Thyroid gland (tissue), 4 donors: ENCODE measurements at regions not wholly inside any gene's neighbourhood (a gene's known extent, or its start where the extent isn't known, plus 50 kb on each side); places are given as distances from the start of the nearest gene placed in this dataset.
A peak's percentile ranks its signal among the peaks of the same experiment; 100 is the strongest.

ENCODE experiments used
- DNase-seq, 2 donors: peaks; one replicate each; pipeline ENCODE4 v3.0.0-alpha.2; 2019
- H3K27ac ChIP-seq, 3 donors: fragments of 200-600 bp; sonication (generic); 1 replicate in 2 of 3; 2 replicates in 1 of 3; pipeline ENCODE4 v1.5.1; 2016 to 2019; ENCODE audit warnings: mild to moderate bottlenecking in 1 of 3, moderate library complexity in 1 of 3
- H3K27me3 ChIP-seq: fragments of 200-600 bp; sonication (generic); one replicate; pipeline ENCODE4 v1.5.1; 2019
- H3K36me3 ChIP-seq, 2 donors: fragments of 200-600 bp; sonication (generic); one replicate each; pipeline ENCODE4 v1.5.1; 2016 to 2019
- H3K4me1 ChIP-seq, 2 donors: fragments of 200-600 bp; sonication (generic); one replicate each; pipeline ENCODE4 v1.5.1; 2017 to 2019
- H3K4me3 ChIP-seq, 3 donors: fragments of 200-600 bp; sonication (generic); replicated peaks in 1 of 3; 1 replicate in 2 of 3; 2 replicates in 1 of 3; pipeline ENCODE4 v1.5.1; 2016; ENCODE audit warnings: mild to moderate bottlenecking in 1 of 3
- H3K9me3 ChIP-seq: fragments of 200-600 bp; sonication (generic); one replicate; pipeline ENCODE4 v1.5.1; 2017
- CTCF ChIP-seq, 6 experiments: fragments of 200-600 bp in 3 of 6; fragments of 450-650 bp in 3 of 6; sonication (generic) in 3 of 6; IDR thresholded peaks; one replicate each; pipeline ENCODE4 v1.5.1; 2016 to 2019; ENCODE audit warnings: antibody characterized with exemption in 6 of 6, mild to moderate bottlenecking in 2 of 6, inconsistent platforms in 1 of 6, moderate library complexity in 1 of 6
- POLR2A ChIP-seq, 2 donors: fragments of 450-650 bp; IDR thresholded peaks; one replicate each; pipeline ENCODE4 v1.6.1; 2017; ENCODE audit warnings: antibody characterized with exemption in 2 of 2, mild to moderate bottlenecking in 2 of 2, moderate library complexity in 1 of 2
- WGBS, 2 donors: methylation state at CpG; one replicate each; pipeline ENCODE4 v1.1.5; 2017; 5-methylcytosine and 5-hydroxymethylcytosine counted together
- intact Hi-C: fragments of 100-400 bp; cut with DNase I; formaldehyde crosslinking; loops from one replicate; pipeline ENCODE4 v1.15.1; 2023

DNA sequence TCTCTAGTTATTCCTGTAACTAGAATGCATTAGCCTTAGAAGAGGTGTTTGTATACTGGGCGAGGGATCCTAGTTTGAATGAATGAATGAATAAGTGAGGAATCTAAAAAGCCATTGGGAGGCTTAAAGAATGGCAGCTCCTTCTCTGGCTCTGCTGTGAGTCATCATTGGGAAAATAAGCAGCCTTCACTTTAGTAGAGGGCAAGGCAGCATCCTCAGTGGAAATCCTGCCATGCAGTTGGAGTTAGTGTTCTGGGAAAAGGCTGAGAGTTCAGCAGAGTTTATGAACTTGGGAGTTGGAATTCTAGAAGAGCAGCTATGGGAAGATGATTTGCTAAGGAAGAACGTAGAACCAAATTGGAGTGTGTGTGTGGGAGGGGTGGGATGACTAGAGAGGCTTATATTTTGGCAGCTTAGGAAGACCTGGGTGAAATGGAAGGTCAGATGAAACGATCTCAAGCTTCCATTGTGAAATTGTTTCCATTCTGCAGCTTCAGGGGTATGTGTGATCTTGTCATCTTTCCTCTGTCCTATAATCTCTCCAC, 120.8 kb downstream of the PTCSC3 start:
- H3K4me3 ChIP-seq = no peak overlapping the region
- WGBS, 2 donors = 83 to 87% methylated on average over 3 of the region's 3 CpGs

DNA sequence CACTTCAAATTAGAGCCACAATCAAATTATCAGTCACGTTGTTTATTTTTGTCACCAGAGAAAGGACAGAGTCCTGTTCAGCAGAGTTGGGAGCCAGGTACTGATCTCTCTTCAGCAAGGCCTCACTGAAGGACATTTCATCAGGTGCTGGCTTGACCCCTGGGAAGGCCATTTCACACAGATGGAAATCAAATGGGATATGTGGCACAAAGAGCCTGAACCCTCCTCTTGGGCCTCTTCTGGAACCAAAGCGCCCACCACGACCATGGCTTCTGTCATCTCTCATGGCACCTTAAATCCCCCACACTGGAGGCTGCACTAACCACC, 121.5 kb downstream of the PTCSC3 start:
- 90 to 93% methylated on average over 3 of the region's 3 CpGs for WGBS, 2 donors
- Histone ChIP-seq H3K4me3 (no peak overlapping the region), H3K9me3 (no peaks in the 10 kb centered on the region), H3K4me1 (peaks cover 13 to 38% of the 10 kb centered on the region in 2 donors), H3K27me3 (no peaks in the 10 kb centered on the region), H3K36me3 (no peaks in the 10 kb centered on the region), H3K27ac (no peak overlapping the region)
- intact Hi-C loops = no loop called here
- DNase-seq = no peak
- TF ChIP-seq POLR2A (IDR thresholded peaks at IDR 0.05) (no peak), CTCF (IDR thresholded peaks at IDR 0.05) (no peak)

More for the DNA sequence above, 120.8 kb downstream of the PTCSC3 start:
- Histone ChIP-seq H3K9me3 (no peaks in the 10 kb centered on the region), H3K27me3 (no peaks in the 10 kb centered on the region), H3K36me3 (no peaks in the 10 kb centered on the region), H3K27ac (peak overlapping the region in 2 of 3 donors; percentile 96 to 97), H3K4me1 (peaks cover 13 to 38% of the 10 kb centered on the region in 2 donors)
- DNase-seq = no peak
- TF ChIP-seq POLR2A (IDR thresholded peaks at IDR 0.05) = no peak
- no peak for TF ChIP-seq CTCF (IDR thresholded peaks at IDR 0.05)
- intact Hi-C loops = no loop called here

DNA sequence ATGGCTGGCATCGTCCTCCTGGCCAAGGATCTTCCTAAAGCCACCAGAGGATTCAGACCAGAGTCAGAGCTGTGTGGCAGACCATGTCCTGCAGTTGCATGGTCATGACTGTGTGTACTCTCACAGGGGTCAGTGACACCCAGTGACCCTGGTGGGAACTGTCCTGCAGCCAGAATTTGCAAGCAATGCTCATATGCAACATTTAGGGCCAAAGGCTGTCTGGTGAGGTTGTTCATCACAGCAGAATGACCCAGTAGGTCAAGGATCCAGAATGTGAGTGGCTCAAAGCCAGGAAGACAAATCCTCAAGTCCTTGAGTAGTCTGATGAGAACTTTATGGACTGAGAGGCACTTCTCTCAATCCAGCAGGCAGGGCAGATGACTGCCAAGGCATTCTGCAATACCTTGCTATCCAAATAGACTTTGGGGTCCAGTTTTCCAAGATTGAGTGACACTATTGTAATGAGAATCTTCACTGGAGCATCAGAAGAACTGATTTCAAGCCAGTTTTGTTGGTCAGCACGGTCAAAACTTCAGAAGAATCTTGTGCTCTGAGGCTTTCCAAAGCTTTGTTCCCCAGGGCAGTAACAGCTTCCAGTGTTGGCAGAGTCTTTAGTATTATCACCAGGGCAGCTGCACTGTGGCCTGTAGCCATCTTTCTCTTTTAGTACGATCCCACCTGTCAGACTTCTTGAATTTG, 122.0 kb downstream of the PTCSC3 start:
- TF ChIP-seq POLR2A (IDR thresholded peaks at IDR 0.05) = no peak
- TF ChIP-seq CTCF (IDR thresholded peaks at IDR 0.05) = no peak
- Histone ChIP-seq H3K36me3 (no peaks in the 10 kb centered on the region), H3K4me1 (peaks cover 13 to 38% of the 10 kb centered on the region in 2 donors), H3K27ac (no peak overlapping the region), H3K9me3 (no peaks in the 10 kb centered on the region), H3K27me3 (no peaks in the 10 kb centered on the region), H3K4me3 (no peak overlapping the region)
- peak; percentile 38 to 50 for DNase-seq
- intact Hi-C loops = no loop called here
- WGBS, 2 donors = 39 to 69% methylated on average over 3 of the region's 3 CpGs

DNA sequence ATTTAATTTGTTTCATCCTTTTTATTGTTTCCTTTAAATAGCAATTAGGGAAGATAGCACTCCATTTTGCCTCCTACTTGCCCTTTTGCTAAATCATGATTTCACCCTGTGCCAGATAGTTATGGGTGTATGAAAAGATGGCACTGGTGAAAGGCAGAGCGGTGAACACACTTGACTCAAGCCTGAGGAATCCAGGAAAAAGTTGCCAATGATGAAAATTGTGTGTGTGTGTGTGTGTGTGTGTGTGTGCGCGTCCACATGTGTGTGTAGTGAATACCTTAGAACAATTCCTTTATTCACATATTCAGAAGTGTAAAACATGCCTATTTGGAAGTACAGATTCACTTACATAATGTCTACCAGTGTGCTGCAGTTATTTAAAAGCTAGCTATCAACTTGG, 123.8 kb downstream of the PTCSC3 start:
- 93 to 96% methylated on average over 3 of the region's 3 CpGs for WGBS, 2 donors
- no peak overlapping the region for H3K27ac ChIP-seq
- TF ChIP-seq POLR2A (IDR thresholded peaks at IDR 0.05) (no peak), CTCF (IDR thresholded peaks at IDR 0.05) (no peak)
- intact Hi-C loops = no loop called here
- H3K4me3 ChIP-seq = no peak overlapping the region
- H3K36me3 ChIP-seq = no peaks in the 10 kb centered on the region
- H3K4me1 ChIP-seq = peaks cover 8 to 32% of the 10 kb centered on the region in 2 donors
- no peaks in the 10 kb centered on the region for H3K27me3 ChIP-seq
- no peaks in the 10 kb centered on the region for H3K9me3 ChIP-seq
- DNase-seq = no peak

GRCh38 chr14:36052063-36052462, 124.5 kb downstream of the PTCSC3 start:
- H3K9me3 ChIP-seq = no peaks in the 10 kb centered on the region
- intact Hi-C loops = no loop called here
- no peak overlapping the region for H3K27ac ChIP-seq
- no peak for TF ChIP-seq CTCF (IDR thresholded peaks at IDR 0.05)
- no peak for TF ChIP-seq POLR2A (IDR thresholded peaks at IDR 0.05)
- H3K4me3 ChIP-seq = no peak overlapping the region
- peaks cover 5 to 27% of the 10 kb centered on the region in 2 donors for H3K4me1 ChIP-seq
- no peak for DNase-seq
- no peaks in the 10 kb centered on the region for H3K27me3 ChIP-seq
- no peaks in the 10 kb centered on the region for H3K36me3 ChIP-seq
- 91 to 96% methylated on average over 1 of the region's 1 CpG for WGBS, 2 donors
